ENCODE measurements at regions not wholly inside any gene's neighbourhood (a gene's known extent, or its start where the extent isn't known, plus 50 kb on each side); places are given as distances from the start of the nearest gene placed in this dataset.

GRCh38 chr7:86942995-86943394 lies 116.5 kb downstream of the ELAPOR2 start:
- no peaks in the 10 kb centered on the region for H3K27me3 ChIP-seq (replicated peaks; ENCODE audit: insufficient read depth)
- DNase-seq: no peak
- no peak overlapping the region for H3K4me3 ChIP-seq
- no peaks in the 10 kb centered on the region for H3K9me3 ChIP-seq (ENCODE audit: low read depth)
- no peaks in the 10 kb centered on the region for H4K20me1 ChIP-seq (ENCODE audit: insufficient read depth)
- TF ChIP-seq EZH2phosphoT487 (IDR thresholded peaks at IDR 0.05; ENCODE audit: insufficient read depth, low read depth) (no peak), EZH2 (IDR thresholded peaks at IDR 0.05; ENCODE audit: insufficient read depth, poor library complexity, severe bottlenecking) (no peak)
- no peak overlapping the region for H3K9ac ChIP-seq
- no peaks in the 10 kb centered on the region for H3K79me2 ChIP-seq (ENCODE audit: insufficient read depth)
- WGBS, 2 experiments (ENCODE audit: low coverage in 1 of 2, low lambda C conversion rate in 2 of 2, missing lambda C conversion rate in 2 of 2): 58 to 71% methylated on average over 2 of the region's 2 CpGs
- no peaks in the 10 kb centered on the region for H3K9me2 ChIP-seq (ENCODE audit: insufficient read depth)
- 0 out of 2 replicates have a peak, but pooled peaks cover under 1% of the 10 kb centered on the region for H3F3A ChIP-seq (ENCODE audit: insufficient read depth)
- no peak overlapping the region for H3K4me2 ChIP-seq (ENCODE audit: unreplicated experiment)
- H2AFZ ChIP-seq: no peak overlapping the region
- H3K36me3 ChIP-seq (ENCODE audit: low read depth): no peaks in the 10 kb centered on the region
- in situ Hi-C loops (cut with MboI): loop anchor here (25.0 kb wide), 1 partner anchor 194 kb away; no protein-coding TSS in a partner anchor
- H3K4me1 ChIP-seq (ENCODE audit: insufficient read depth): no peaks in the 10 kb centered on the region
- H3K27ac ChIP-seq: no peak overlapping the region

- DNase-seq: no peak
- Histone ChIP-seq H3K9me2 (ENCODE audit: insufficient read depth) (no peaks in the 10 kb centered on the region), H3F3A (ENCODE audit: insufficient read depth) (peaks cover 10% of the 10 kb centered on the region; the same call in 1 of the 2 replicates), H3K27me3 (replicated peaks; ENCODE audit: insufficient read depth) (no peaks in the 10 kb centered on the region), H3K27ac (no peak overlapping the region), H3K4me1 (ENCODE audit: insufficient read depth) (peaks cover 8% of the 10 kb centered on the region), H3K4me3 (no peak overlapping the region), H3K4me2 (ENCODE audit: unreplicated experiment) (no peak overlapping the region), H2AFZ (no peak overlapping the region), H3K9me3 (ENCODE audit: low read depth) (no peaks in the 10 kb centered on the region), H4K20me1 (ENCODE audit: insufficient read depth) (no peaks in the 10 kb centered on the region), H3K9ac (no peak overlapping the region), H3K36me3 (ENCODE audit: low read depth) (no peaks in the 10 kb centered on the region), H3K79me2 (ENCODE audit: insufficient read depth) (no peaks in the 10 kb centered on the region)
- 62 to 70% methylated on average over 2 of the region's 2 CpGs for WGBS, 2 experiments (ENCODE audit: low coverage in 1 of 2, low lambda C conversion rate in 2 of 2, missing lambda C conversion rate in 2 of 2)
- TF ChIP-seq EZH2phosphoT487 (IDR thresholded peaks at IDR 0.05; ENCODE audit: insufficient read depth, low read depth) (no peak), EZH2 (IDR thresholded peaks at IDR 0.05; ENCODE audit: insufficient read depth, poor library complexity, severe bottlenecking) (no peak)
- in situ Hi-C loops (cut with MboI): loop anchor here (25.0 kb wide), 1 partner anchor 195 kb away; no protein-coding TSS in a partner anchor
These were observed 117.4 kb downstream of the ELAPOR2 start for GRCh38 chr7:86942081-86942480.

GRCh38 chr7:86939197-86939814 lies 120.1 kb downstream of the ELAPOR2 start:
- H3K9me3 ChIP-seq (ENCODE audit: low read depth): no peaks in the 10 kb centered on the region
- H3K9ac ChIP-seq: no peak overlapping the region
- H3K4me1 ChIP-seq (ENCODE audit: insufficient read depth): peaks cover 8% of the 10 kb centered on the region
- H4K20me1 ChIP-seq (ENCODE audit: insufficient read depth): no peaks in the 10 kb centered on the region
- TF ChIP-seq EZH2phosphoT487 (IDR thresholded peaks at IDR 0.05; ENCODE audit: insufficient read depth, low read depth) (no peak), EZH2 (IDR thresholded peaks at IDR 0.05; ENCODE audit: insufficient read depth, poor library complexity, severe bottlenecking) (no peak)
- no peak overlapping the region for H3K4me3 ChIP-seq
- no peaks in the 10 kb centered on the region for H3K79me2 ChIP-seq (ENCODE audit: insufficient read depth)
- H3K36me3 ChIP-seq (ENCODE audit: low read depth): no peaks in the 10 kb centered on the region
- H3F3A ChIP-seq (ENCODE audit: insufficient read depth): peaks cover 10% of the 10 kb centered on the region; the same call in 1 of the 2 replicates
- peak overlapping the region; percentile 37 for H3K4me2 ChIP-seq (ENCODE audit: unreplicated experiment)
- peak overlapping the region; percentile 47 for H2AFZ ChIP-seq
- H3K27me3 ChIP-seq (replicated peaks; ENCODE audit: insufficient read depth): no peaks in the 10 kb centered on the region
- no peak overlapping the region for H3K27ac ChIP-seq
- no peaks in the 10 kb centered on the region for H3K9me2 ChIP-seq (ENCODE audit: insufficient read depth)
- DNase-seq: peak; percentile 70
- in situ Hi-C loops (cut with MboI): loop anchor here (25.0 kb wide), 1 partner anchor 198 kb away; no protein-coding TSS in a partner anchor
- WGBS, 2 experiments (ENCODE audit: low coverage in 1 of 2, low lambda C conversion rate in 2 of 2, missing lambda C conversion rate in 2 of 2): 0 to 2% methylated on average over 3 of the region's 3 CpGs

GRCh38 chr7:86937363-86937878 lies 122.0 kb downstream of the ELAPOR2 start:
- Histone ChIP-seq H3K27ac (no peak overlapping the region), H3K4me3 (no peak overlapping the region), H3K36me3 (ENCODE audit: low read depth) (no peaks in the 10 kb centered on the region), H3K9me3 (ENCODE audit: low read depth) (no peaks in the 10 kb centered on the region), H3K9ac (no peak overlapping the region), H3K4me2 (ENCODE audit: unreplicated experiment) (no peak overlapping the region), H3K9me2 (ENCODE audit: insufficient read depth) (no peaks in the 10 kb centered on the region), H2AFZ (0 out of 2 replicates have a peak overlapping the region, but pooled peaks have one; percentile 3), H3K27me3 (replicated peaks; ENCODE audit: insufficient read depth) (no peaks in the 10 kb centered on the region), H3F3A (ENCODE audit: insufficient read depth) (peaks cover 14% of the 10 kb centered on the region), H3K4me1 (ENCODE audit: insufficient read depth) (peaks cover 13% of the 10 kb centered on the region), H3K79me2 (ENCODE audit: insufficient read depth) (no peaks in the 10 kb centered on the region), H4K20me1 (ENCODE audit: insufficient read depth) (no peaks in the 10 kb centered on the region)
- in situ Hi-C loops (cut with MboI): loop anchor here (25.0 kb wide), 1 partner anchor 200 kb away; no protein-coding TSS in a partner anchor
- WGBS, 2 experiments (ENCODE audit: low coverage in 1 of 2, low lambda C conversion rate in 2 of 2, missing lambda C conversion rate in 2 of 2): 67 to 69% methylated on average over 2 of the region's 2 CpGs
- TF ChIP-seq EZH2 (IDR thresholded peaks at IDR 0.05; ENCODE audit: insufficient read depth, poor library complexity, severe bottlenecking): no peak
- TF ChIP-seq EZH2phosphoT487 (IDR thresholded peaks at IDR 0.05; ENCODE audit: insufficient read depth, low read depth): no peak
- DNase-seq: peak; percentile 54
